ENCODE measurements at regions not wholly inside any gene's neighbourhood (a gene's known extent, or its start where the extent isn't known, plus 50 kb on each side); places are given as distances from the start of the nearest gene placed in this dataset.

GRCh38 chr16:80874925-80875324 is 70.5 kb upstream of the CDYL2 start:
- in situ Hi-C loops (cut with HindIII; ENCODE audit: low sequenced_read_pairs): no loop called here
- no peak overlapping the region for H3K4me3 ChIP-seq (ENCODE audit: low read depth, low read length)
- TF ChIP-seq, protein P1, sequence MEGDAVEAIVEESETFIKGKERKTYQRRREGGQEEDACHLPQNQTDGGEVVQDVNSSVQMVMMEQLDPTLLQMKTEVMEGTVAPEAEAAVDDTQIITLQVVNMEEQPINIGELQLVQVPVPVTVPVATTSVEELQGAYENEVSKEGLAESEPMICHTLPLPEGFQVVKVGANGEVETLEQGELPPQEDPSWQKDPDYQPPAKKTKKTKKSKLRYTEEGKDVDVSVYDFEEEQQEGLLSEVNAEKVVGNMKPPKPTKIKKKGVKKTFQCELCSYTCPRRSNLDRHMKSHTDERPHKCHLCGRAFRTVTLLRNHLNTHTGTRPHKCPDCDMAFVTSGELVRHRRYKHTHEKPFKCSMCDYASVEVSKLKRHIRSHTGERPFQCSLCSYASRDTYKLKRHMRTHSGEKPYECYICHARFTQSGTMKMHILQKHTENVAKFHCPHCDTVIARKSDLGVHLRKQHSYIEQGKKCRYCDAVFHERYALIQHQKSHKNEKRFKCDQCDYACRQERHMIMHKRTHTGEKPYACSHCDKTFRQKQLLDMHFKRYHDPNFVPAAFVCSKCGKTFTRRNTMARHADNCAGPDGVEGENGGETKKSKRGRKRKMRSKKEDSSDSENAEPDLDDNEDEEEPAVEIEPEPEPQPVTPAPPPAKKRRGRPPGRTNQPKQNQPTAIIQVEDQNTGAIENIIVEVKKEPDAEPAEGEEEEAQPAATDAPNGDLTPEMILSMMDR (IDR thresholded peaks at IDR 0.05; ENCODE audit: low read depth, low read length, missing control alignments): no peak
- DNase-seq (ENCODE audit: low read depth): no peak

- H3K4me3 ChIP-seq (ENCODE audit: low read depth, low read length): no peak overlapping the region
- in situ Hi-C loops (cut with HindIII; ENCODE audit: low sequenced_read_pairs): no loop called here
- TF ChIP-seq, protein P1 (IDR thresholded peaks at IDR 0.05; ENCODE audit: low read depth, low read length, missing control alignments): no peak
- DNase-seq (ENCODE audit: low read depth): no peak
These were observed 57.8 kb upstream of the CDYL2 start for GRCh38 chr16:80862160-80862705.
